ENCODE measurements at regions not wholly inside any gene's neighbourhood (a gene's known extent, or its start where the extent isn't known, plus 50 kb on each side); places are given as distances from the start of the nearest gene placed in this dataset.
"Not testable (repeated sequence)": the region's sequence is repeated elsewhere in the genome, so short reads cannot be mapped to it uniquely, and the experiment has no call there.

- H3K9me3 ChIP-seq (replicated peaks; ENCODE audit: low read length); H3K36me3 ChIP-seq (ENCODE audit: insufficient read depth, low read length); H3K4me2 ChIP-seq (ENCODE audit: low read length); H3K4me3 ChIP-seq (ENCODE audit: low read length); H3K9ac ChIP-seq (ENCODE audit: low read depth, low read length); H3K27me3 ChIP-seq (ENCODE audit: control insufficient read depth, insufficient read depth, low read length); H3K4me1 ChIP-seq (ENCODE audit: control insufficient read depth, insufficient read depth, low read length): not testable (repeated sequence)
Observed at GRCh38 chr4:118505491-118505890, 152.7 kb upstream of the PRSS12 start.

GRCh38 chr4:118512870-118513269, 160.1 kb upstream of the PRSS12 start:
- H3K4me3 ChIP-seq (ENCODE audit: low read length); H3K27me3 ChIP-seq (ENCODE audit: control insufficient read depth, insufficient read depth, low read length); H3K4me1 ChIP-seq (ENCODE audit: control insufficient read depth, insufficient read depth, low read length); H3K36me3 ChIP-seq (ENCODE audit: insufficient read depth, low read length); H3K4me2 ChIP-seq (ENCODE audit: low read length); H3K9me3 ChIP-seq (replicated peaks; ENCODE audit: low read length); H3K9ac ChIP-seq (ENCODE audit: low read depth, low read length): not testable (repeated sequence)

GRCh38 chr4:118514332-118514731, 161.5 kb upstream of the PRSS12 start:
- not testable (repeated sequence) for H3K4me2 ChIP-seq (ENCODE audit: low read length); H3K9me3 ChIP-seq (replicated peaks; ENCODE audit: low read length); H3K27me3 ChIP-seq (ENCODE audit: control insufficient read depth, insufficient read depth, low read length); H3K36me3 ChIP-seq (ENCODE audit: insufficient read depth, low read length); H3K4me3 ChIP-seq (ENCODE audit: low read length); H3K4me1 ChIP-seq (ENCODE audit: control insufficient read depth, insufficient read depth, low read length); H3K9ac ChIP-seq (ENCODE audit: low read depth, low read length)

DNA sequence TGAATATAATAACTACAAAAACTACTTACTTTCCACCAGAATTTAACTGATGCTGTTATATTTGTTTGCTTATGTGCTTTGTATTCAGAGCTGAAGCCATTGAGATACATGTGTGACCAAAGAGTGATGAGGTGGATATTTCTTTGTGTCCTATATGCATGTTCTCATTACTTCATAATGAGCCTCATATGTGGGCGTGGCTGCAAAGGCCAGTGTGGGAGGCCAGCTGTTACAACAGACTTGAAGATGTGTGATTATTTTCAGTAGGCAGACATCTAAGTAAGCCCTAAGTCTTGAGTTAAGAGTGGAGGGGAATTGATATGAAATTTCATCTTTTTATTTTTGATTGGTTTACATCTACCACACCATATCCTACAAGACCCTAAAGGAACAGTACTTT, 163.3 kb upstream of the PRSS12 start:
- H3K4me2 ChIP-seq (ENCODE audit: low read length); H3K36me3 ChIP-seq (ENCODE audit: insufficient read depth, low read length); H3K27me3 ChIP-seq (ENCODE audit: control insufficient read depth, insufficient read depth, low read length); H3K9ac ChIP-seq (ENCODE audit: low read depth, low read length); H3K4me1 ChIP-seq (ENCODE audit: control insufficient read depth, insufficient read depth, low read length); H3K9me3 ChIP-seq (replicated peaks; ENCODE audit: low read length); H3K4me3 ChIP-seq (ENCODE audit: low read length): not testable (repeated sequence)

DNA sequence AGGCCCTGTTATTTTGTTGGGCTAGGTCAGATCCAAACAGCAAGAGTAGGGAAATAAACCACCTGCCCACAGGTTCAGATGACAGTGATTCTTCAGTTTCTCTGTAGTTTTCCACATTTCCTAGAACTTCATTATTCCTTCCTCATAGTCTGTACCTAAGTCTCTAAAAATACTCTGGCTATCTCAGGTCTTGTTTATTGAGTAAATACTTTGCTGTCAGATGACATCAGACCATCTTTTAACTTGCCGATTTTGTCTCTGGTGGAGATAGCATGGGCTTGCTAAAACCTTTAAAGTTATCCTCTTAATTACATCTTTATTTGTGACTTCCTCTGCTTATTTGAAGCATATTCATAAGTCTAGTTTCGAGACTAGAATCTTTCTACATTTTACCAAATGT, 155.1 kb upstream of the METTL14 start:
- not testable (repeated sequence) for H3K27me3 ChIP-seq (ENCODE audit: control insufficient read depth, insufficient read depth, low read length); H3K9me3 ChIP-seq (replicated peaks; ENCODE audit: low read length); H3K4me3 ChIP-seq (ENCODE audit: low read length); H3K9ac ChIP-seq (ENCODE audit: low read depth, low read length); H3K4me1 ChIP-seq (ENCODE audit: control insufficient read depth, insufficient read depth, low read length); H3K36me3 ChIP-seq (ENCODE audit: insufficient read depth, low read length); H3K4me2 ChIP-seq (ENCODE audit: low read length)

- not testable (repeated sequence) for H3K4me3 ChIP-seq (ENCODE audit: low read length); H3K9me3 ChIP-seq (replicated peaks; ENCODE audit: low read length)
Observed at GRCh38 chr4:118531947-118532346, 153.2 kb upstream of the METTL14 start.

DNA sequence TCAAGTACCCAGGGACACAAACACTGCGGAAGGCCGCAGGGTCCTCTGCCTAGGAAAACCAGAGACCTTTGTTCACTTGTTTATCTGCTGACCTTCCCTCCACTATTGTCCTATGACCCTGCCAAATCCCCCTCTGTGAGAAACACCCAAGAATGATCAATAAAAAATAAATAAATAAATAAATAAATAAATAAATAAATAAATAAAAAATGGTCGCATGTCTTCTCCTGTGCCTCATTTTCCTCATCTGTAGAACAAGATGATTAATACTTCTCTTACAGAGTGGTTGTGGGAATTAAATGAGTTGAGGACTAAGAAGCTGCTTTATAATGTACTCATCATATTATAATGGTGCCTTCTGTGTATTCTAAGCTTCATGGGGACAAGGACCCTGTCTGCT, 149.4 kb upstream of the METTL14 start:
- H3K9ac ChIP-seq (ENCODE audit: low read depth, low read length); H3K4me2 ChIP-seq (ENCODE audit: low read length); H3K27me3 ChIP-seq (ENCODE audit: control insufficient read depth, insufficient read depth, low read length); H3K36me3 ChIP-seq (ENCODE audit: insufficient read depth, low read length); H3K4me3 ChIP-seq (ENCODE audit: low read length); H3K4me1 ChIP-seq (ENCODE audit: control insufficient read depth, insufficient read depth, low read length); H3K9me3 ChIP-seq (replicated peaks; ENCODE audit: low read length): not testable (repeated sequence)

More at GRCh38 chr4:118531947-118532346, 153.2 kb upstream of the METTL14 start:
- not testable (repeated sequence) for H3K9ac ChIP-seq (ENCODE audit: low read depth, low read length); H3K36me3 ChIP-seq (ENCODE audit: insufficient read depth, low read length); H3K27me3 ChIP-seq (ENCODE audit: control insufficient read depth, insufficient read depth, low read length); H3K4me2 ChIP-seq (ENCODE audit: low read length); H3K4me1 ChIP-seq (ENCODE audit: control insufficient read depth, insufficient read depth, low read length)

DNA sequence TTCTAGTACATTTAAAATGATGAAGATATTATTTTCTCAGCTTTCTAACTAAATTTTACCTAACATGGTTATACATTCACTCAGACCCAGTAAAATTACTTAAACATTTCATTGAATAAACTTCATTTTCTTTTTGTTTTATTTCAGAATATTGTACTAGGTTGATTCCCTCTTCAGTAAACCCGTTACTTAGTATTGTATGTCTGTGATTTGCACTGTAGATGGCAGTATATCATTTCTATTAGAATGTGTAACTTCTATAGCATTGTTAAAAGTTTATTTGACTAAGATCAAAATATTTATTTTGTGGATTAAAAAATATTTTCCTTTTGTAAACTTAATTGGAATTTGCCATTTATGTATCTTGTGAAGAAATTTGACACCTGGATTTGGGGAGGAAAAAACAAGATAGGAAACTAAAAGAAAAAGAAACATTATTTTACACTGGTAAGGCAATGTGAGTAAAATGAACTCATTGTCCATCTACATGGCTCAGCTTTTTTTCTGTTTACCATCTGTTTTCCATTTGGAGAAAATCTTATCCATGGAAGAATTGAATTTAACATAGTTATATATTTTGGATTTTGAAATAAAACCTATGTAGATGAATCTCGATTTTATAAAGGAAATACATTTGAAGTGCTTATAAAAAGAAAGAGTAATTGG, 145.6 kb upstream of the METTL14 start:
- not testable (repeated sequence) for H3K4me3 ChIP-seq (ENCODE audit: low read length); H3K9me3 ChIP-seq (replicated peaks; ENCODE audit: low read length); H3K27me3 ChIP-seq (ENCODE audit: control insufficient read depth, insufficient read depth, low read length); H3K4me2 ChIP-seq (ENCODE audit: low read length); H3K9ac ChIP-seq (ENCODE audit: low read depth, low read length); H3K36me3 ChIP-seq (ENCODE audit: insufficient read depth, low read length); H3K4me1 ChIP-seq (ENCODE audit: control insufficient read depth, insufficient read depth, low read length)

DNA sequence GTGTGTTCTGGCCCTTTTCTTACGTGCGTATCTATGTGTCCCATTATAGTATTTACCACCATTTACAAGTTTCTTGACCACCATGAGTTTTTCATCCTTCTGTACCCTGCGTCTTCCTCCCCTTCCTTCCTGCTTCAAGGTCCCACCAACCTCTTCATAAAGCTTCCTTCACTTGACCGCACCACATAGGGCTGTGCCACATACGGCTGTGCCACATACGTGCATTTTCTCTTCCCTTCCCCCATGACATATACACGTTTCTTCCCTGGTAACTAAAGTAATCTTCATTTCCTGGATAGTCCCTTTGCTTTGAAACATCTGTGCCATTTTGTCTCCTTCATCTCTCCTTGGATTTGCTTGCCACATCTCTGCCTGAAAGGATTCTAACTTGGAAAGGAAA, 128.6 kb upstream of the METTL14 start:
- not testable (repeated sequence) for H3K27me3 ChIP-seq (ENCODE audit: control insufficient read depth, insufficient read depth, low read length); H3K36me3 ChIP-seq (ENCODE audit: insufficient read depth, low read length); H3K4me1 ChIP-seq (ENCODE audit: control insufficient read depth, insufficient read depth, low read length); H3K4me3 ChIP-seq (ENCODE audit: low read length); H3K4me2 ChIP-seq (ENCODE audit: low read length); H3K9me3 ChIP-seq (replicated peaks; ENCODE audit: low read length); H3K9ac ChIP-seq (ENCODE audit: low read depth, low read length)

GRCh38 chr4:118557298-118557851, 127.8 kb upstream of the METTL14 start:
- H3K4me2 ChIP-seq (ENCODE audit: low read length): peak overlapping the region; percentile 28
- no peaks in the 10 kb centered on the region for H3K27me3 ChIP-seq (ENCODE audit: control insufficient read depth, insufficient read depth, low read length)
- H3K9ac ChIP-seq (ENCODE audit: low read depth, low read length): no peak overlapping the region
- no peaks in the 10 kb centered on the region for H3K9me3 ChIP-seq (replicated peaks; ENCODE audit: low read length)
- no peaks in the 10 kb centered on the region for H3K36me3 ChIP-seq (ENCODE audit: insufficient read depth, low read length)
- no peak overlapping the region for H3K4me3 ChIP-seq (ENCODE audit: low read length)
- H3K4me1 ChIP-seq (ENCODE audit: control insufficient read depth, insufficient read depth, low read length): peaks cover 5% of the 10 kb centered on the region

DNA sequence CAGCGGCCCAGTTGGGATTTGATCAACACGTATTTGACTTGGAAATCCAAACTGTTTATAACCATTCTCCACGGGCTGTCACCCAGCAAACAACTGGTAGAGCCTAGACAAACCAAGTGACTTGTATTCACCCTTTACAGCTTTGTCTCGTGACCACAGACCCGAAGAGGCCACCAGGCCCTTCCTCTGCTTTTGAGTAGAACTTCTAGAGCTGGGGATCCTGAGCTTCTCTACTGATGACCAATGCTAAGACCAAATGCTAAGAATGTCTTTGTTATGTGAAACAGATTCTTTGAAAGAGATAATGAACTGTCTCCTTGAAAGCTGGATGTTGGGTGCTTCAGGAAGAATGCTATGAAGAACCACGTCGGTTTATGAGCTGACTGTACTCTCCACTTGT, 127.0 kb upstream of the METTL14 start:
- not testable (repeated sequence) for H3K4me2 ChIP-seq (ENCODE audit: low read length); H3K4me3 ChIP-seq (ENCODE audit: low read length); H3K9ac ChIP-seq (ENCODE audit: low read depth, low read length); H3K27me3 ChIP-seq (ENCODE audit: control insufficient read depth, insufficient read depth, low read length); H3K4me1 ChIP-seq (ENCODE audit: control insufficient read depth, insufficient read depth, low read length); H3K9me3 ChIP-seq (replicated peaks; ENCODE audit: low read length); H3K36me3 ChIP-seq (ENCODE audit: insufficient read depth, low read length)

DNA sequence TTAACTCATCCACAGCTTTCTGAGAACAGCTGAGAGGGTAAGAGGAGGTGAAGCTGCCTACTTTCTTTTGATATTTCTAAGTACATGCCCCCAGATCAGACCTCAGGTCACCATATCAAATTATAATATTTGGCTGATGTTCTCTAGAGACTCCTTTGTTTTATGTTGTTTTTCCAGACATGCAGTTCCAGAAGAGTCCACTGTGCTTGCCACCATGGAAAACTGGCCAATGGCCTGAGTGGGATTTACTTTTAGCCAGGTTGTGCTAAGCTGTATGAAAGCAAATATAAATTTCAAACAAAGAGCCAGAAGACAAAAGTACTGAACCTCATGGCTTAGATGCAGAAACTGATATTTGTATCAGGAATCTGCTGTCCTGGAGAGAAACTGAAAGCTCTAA, 123.6 kb upstream of the METTL14 start:
- H3K27me3 ChIP-seq (ENCODE audit: control insufficient read depth, insufficient read depth, low read length); H3K9ac ChIP-seq (ENCODE audit: low read depth, low read length); H3K4me3 ChIP-seq (ENCODE audit: low read length); H3K4me1 ChIP-seq (ENCODE audit: control insufficient read depth, insufficient read depth, low read length); H3K9me3 ChIP-seq (replicated peaks; ENCODE audit: low read length); H3K36me3 ChIP-seq (ENCODE audit: insufficient read depth, low read length); H3K4me2 ChIP-seq (ENCODE audit: low read length): not testable (repeated sequence)
